ENCODE measurements at regions not wholly inside any gene's neighbourhood (a gene's known extent, or its start where the extent isn't known, plus 50 kb on each side); places are given as distances from the start of the nearest gene placed in this dataset.

- TF ChIP-seq POLR2A (IDR thresholded peaks at IDR 0.05; ENCODE audit: low read length), result no peak
- TF ChIP-seq CHD2 (IDR thresholded peaks at IDR 0.05; ENCODE audit: low read length, partially characterized antibody), result no peak
- TF ChIP-seq MAFK (IDR thresholded peaks at IDR 0.05; ENCODE audit: partially characterized antibody), result no peak
- TF ChIP-seq BCL3 (IDR thresholded peaks at IDR 0.05), result no peak
- no peak for TF ChIP-seq ELK1 (IDR thresholded peaks at IDR 0.05; ENCODE audit: low read depth, low read length)
- no peak for TF ChIP-seq ZFP36 (IDR thresholded peaks at IDR 0.05; ENCODE audit: borderline replicate concordance, partially characterized antibody)
- TF ChIP-seq EP300 (IDR thresholded peaks at IDR 0.05), result no peak
- no peak for TF ChIP-seq FOSL2 (IDR thresholded peaks at IDR 0.05)
- no peak for TF ChIP-seq FOSL2 (CRISPR knock-in tag; IDR thresholded peaks at IDR 0.05)
- no peak for TF ChIP-seq USF2 (IDR thresholded peaks at IDR 0.05)
- no peak for TF ChIP-seq HOXB5 (CRISPR knock-in tag; IDR thresholded peaks at IDR 0.05)
- no peak for TF ChIP-seq MAX (IDR thresholded peaks at IDR 0.05)
- TF ChIP-seq CTCF (IDR thresholded peaks at IDR 0.05), result no peak
These were observed 176.7 kb downstream of the PRELID2 start for GRCh38 chr5:145658435-145658834.

All from A549 (cell line).